Prostate gland (tissue), 2 donors: ENCODE measurements at regions not wholly inside any gene's neighbourhood (a gene's known extent, or its start where the extent isn't known, plus 50 kb on each side); places are given as distances from the start of the nearest gene placed in this dataset.

Source experiments
- DNase-seq: peaks from one replicate; pipeline ENCODE4 v3.0.0-alpha.2; 2019; ENCODE audit warnings: low spot score
- H3K27ac ChIP-seq, 2 donors: fragments of 200-600 bp; sonication (generic); 2 replicates each; pipeline ENCODE4 v1.5.1; 2017 to 2019
- H3K27me3 ChIP-seq: fragments of 200-600 bp; sonication (generic); replicated peaks from 2 replicates; pipeline ENCODE4 v1.5.1; 2019; ENCODE audit not compliant: insufficient read depth
- H3K36me3 ChIP-seq, 2 donors: fragments of 200-600 bp; sonication (generic); 1 replicate in 1 of 2; 2 replicates in 1 of 2; pipeline versions ENCODE4 v1.5.1 to v1.8.1; 2017 to 2019
- H3K4me1 ChIP-seq: fragments of 200-600 bp; sonication (generic); replicated peaks from 2 replicates; pipeline ENCODE4 v1.5.1; 2019
- H3K4me3 ChIP-seq, 2 donors: fragments of 200-600 bp; sonication (generic); 2 replicates each; pipeline ENCODE4 v1.5.1; 2017 to 2019
- H3K9me3 ChIP-seq: fragments of 200-600 bp; sonication (generic); 2 replicates; pipeline ENCODE4 v1.5.1; 2017
- POLR2A ChIP-seq: fragments of 450-650 bp; IDR thresholded peaks from one replicate; pipeline ENCODE4 v1.6.1; 2016; ENCODE audit warnings: antibody characterized with exemption, mild to moderate bottlenecking
- POLR2AphosphoS5 ChIP-seq: sonication (generic); formaldehyde crosslinking; IDR thresholded peaks from one replicate; pipeline ENCODE4 v1.6.1; 2017; ENCODE audit warnings: antibody characterized with exemption
- WGBS: methylation state at CpG from one replicate; pipeline ENCODE4 v1.1.5; 2018; 5-methylcytosine and 5-hydroxymethylcytosine counted together
- intact Hi-C: fragments of 100-400 bp; cut with DNase I; formaldehyde crosslinking; loops from one replicate; pipeline ENCODE4 v1.14.2; 2022
- TF ChIP-seq, protein P1 (sequence below), 4 experiments: fragments of 200-600 bp in 2 of 4; fragments of 450-650 bp in 2 of 4; sonication (generic) in 2 of 4; IDR thresholded peaks; 1 replicate in 3 of 4; 2 replicates in 1 of 4; pipeline ENCODE4 v1.5.1; 2016 to 2019; ENCODE audit warnings: antibody characterized with exemption in 4 of 4, mild to moderate bottlenecking in 2 of 4, moderate library complexity in 2 of 4

DNA sequence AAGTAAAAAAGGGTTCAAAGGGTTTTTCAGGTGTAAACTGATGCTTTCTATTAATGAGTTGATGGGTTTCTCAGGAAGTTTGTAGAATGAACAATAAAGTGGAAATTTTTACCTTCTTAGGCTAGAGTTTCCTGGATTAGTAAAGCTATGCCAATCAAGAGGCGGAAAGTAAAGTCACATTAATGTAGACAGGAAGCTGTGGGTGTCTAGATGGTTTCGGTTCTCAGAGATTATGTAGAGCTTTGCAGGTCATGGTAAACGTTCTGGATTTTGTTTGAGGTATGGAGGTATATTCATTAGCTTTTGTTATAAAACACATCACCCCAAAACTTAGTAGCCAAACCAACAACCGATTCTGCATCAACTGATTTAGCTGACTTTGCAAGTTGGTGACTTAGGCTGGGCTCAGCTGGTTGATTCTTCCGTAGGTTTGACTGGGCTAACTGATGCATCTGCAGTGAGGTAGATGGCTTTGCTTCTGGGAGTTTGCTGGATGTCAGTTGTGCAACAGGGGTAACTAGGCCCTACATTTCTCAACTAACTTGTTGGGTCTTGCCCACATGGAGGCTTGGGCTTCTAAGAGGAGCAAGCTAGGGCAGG lies 273.8 kb downstream of the MSX2 start:
- WGBS, result 89% methylated on average over 5 of the region's 5 CpGs
- no peak overlapping the region for H3K27ac ChIP-seq
- no peak overlapping the region for H3K4me3 ChIP-seq
- no peaks in the 10 kb centered on the region for H3K27me3 ChIP-seq
- H3K9me3 ChIP-seq, result no peaks in the 10 kb centered on the region
- no peaks in the 10 kb centered on the region for H3K36me3 ChIP-seq
- DNase-seq, result no peak
- intact Hi-C loops, result no loop called here
- TF ChIP-seq, protein P1, sequence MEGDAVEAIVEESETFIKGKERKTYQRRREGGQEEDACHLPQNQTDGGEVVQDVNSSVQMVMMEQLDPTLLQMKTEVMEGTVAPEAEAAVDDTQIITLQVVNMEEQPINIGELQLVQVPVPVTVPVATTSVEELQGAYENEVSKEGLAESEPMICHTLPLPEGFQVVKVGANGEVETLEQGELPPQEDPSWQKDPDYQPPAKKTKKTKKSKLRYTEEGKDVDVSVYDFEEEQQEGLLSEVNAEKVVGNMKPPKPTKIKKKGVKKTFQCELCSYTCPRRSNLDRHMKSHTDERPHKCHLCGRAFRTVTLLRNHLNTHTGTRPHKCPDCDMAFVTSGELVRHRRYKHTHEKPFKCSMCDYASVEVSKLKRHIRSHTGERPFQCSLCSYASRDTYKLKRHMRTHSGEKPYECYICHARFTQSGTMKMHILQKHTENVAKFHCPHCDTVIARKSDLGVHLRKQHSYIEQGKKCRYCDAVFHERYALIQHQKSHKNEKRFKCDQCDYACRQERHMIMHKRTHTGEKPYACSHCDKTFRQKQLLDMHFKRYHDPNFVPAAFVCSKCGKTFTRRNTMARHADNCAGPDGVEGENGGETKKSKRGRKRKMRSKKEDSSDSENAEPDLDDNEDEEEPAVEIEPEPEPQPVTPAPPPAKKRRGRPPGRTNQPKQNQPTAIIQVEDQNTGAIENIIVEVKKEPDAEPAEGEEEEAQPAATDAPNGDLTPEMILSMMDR (IDR thresholded peaks at IDR 0.05), result no peak
- TF ChIP-seq POLR2A (no peak), POLR2AphosphoS5 (no peak)
- no peaks in the 10 kb centered on the region for H3K4me1 ChIP-seq

DNA sequence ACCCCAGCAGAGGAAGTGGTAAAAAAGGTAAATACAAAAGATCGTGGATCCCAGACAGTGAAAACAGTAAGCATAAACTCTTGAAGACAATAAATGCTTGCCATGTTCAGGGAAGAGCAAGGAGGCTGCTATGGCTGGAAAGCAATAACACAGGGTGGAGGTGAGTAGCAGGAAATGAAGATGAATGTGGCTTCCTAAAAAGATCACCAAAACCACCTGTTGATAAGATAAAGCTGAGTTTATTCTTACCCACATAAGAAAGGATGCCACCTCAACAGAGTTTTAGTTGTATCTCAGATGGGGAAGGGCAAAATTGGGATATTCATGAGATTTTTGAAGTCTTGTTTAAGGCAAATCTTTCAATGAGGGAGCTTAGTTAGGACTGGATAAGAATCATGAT lies 273.3 kb downstream of the MSX2 start:
- H3K4me1 ChIP-seq, result no peaks in the 10 kb centered on the region
- no peaks in the 10 kb centered on the region for H3K36me3 ChIP-seq
- H3K4me3 ChIP-seq, result no peak overlapping the region
- H3K27ac ChIP-seq, result no peak overlapping the region
- WGBS, result 24% methylated on average over 1 of the region's 1 CpG
- TF ChIP-seq, protein P1 (IDR thresholded peaks at IDR 0.05), result no peak
- TF ChIP-seq POLR2AphosphoS5 (no peak), POLR2A (no peak)
- no peak for DNase-seq
- no peaks in the 10 kb centered on the region for H3K27me3 ChIP-seq
- no peaks in the 10 kb centered on the region for H3K9me3 ChIP-seq
- intact Hi-C loops, result no loop called here

DNA sequence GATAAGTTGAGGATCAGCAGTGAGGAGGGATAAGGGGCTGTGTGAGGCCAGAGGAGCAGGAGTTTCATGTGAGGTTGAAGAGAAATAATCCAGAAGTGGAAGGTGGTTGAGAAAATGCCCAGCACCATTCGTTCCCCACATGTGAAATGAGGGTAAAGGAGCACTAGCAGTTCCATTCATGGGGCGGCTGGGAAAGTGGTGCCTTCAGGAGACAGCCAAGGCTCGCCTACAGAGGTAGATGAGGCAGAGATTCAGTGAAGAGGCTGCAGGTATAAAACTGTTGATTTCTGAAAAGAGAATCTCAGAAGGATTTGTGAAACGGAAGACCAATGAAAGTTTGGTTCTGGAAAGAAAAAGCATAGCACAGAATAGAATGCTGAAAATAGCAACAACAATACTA lies 272.6 kb downstream of the MSX2 start:
- TF ChIP-seq, protein P1 (IDR thresholded peaks at IDR 0.05), result no peak
- DNase-seq, result no peak
- H3K27me3 ChIP-seq, result no peaks in the 10 kb centered on the region
- H3K9me3 ChIP-seq, result no peaks in the 10 kb centered on the region
- no peak overlapping the region for H3K27ac ChIP-seq
- intact Hi-C loops, result no loop called here
- no peaks in the 10 kb centered on the region for H3K4me1 ChIP-seq
- 88% methylated on average over 4 of the region's 4 CpGs for WGBS
- no peak overlapping the region for H3K4me3 ChIP-seq
- no peaks in the 10 kb centered on the region for H3K36me3 ChIP-seq

DNA sequence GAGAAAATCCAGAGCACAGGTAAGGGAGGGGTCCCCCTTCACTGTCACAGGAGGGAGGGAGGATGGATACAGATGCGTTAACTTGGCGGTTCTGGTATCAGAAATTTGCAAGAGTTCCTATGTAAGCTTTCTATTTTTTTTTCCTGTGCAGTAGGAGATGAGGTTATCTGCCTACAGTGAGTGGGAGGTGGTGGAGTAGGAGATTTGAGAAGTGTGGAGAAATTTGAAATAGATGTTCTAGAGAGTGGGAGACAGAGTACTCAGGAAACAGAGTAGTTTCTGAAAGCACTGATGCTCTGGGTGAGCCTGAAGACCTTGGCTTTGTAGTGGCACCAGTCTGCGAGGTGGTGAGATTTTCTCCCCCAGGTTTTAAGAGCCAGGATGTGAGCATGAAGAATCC lies 271.4 kb downstream of the MSX2 start:
- WGBS, result 89% methylated on average over 3 of the region's 3 CpGs

DNA sequence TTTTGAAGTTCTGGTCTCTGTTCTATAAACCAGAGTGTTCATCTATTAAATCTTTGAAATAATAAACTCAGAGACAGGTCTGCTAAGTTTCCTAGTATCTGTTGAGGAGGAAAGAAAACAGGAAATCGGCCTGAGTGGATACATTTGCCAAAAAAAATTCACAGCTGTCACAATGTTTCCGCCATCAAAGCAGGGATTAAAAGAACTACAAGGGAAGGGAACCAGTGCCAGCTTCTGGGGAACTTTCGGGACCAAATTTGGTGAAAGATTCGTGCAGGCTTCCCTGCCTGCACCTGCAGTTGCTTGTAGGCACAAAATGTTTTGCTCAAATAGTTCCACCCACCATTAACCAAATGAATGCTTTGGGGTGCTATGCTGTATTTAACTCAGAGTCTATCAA lies 267.5 kb downstream of the MSX2 start:
- intact Hi-C loops, result no loop called here
- no peaks in the 10 kb centered on the region for H3K27me3 ChIP-seq
- no peak overlapping the region for H3K27ac ChIP-seq
- DNase-seq, result no peak
- TF ChIP-seq POLR2A (no peak), POLR2AphosphoS5 (peak; percentile 30)
- no peaks in the 10 kb centered on the region for H3K9me3 ChIP-seq
- H3K36me3 ChIP-seq, result no peaks in the 10 kb centered on the region
- H3K4me1 ChIP-seq, result no peaks in the 10 kb centered on the region
- 14% methylated on average over 4 of the region's 4 CpGs for WGBS
- H3K4me3 ChIP-seq, result no peak overlapping the region

More for the DNA sequence above, 271.4 kb downstream of the MSX2 start:
- TF ChIP-seq POLR2A (no peak), POLR2AphosphoS5 (no peak)
- TF ChIP-seq, protein P1 (IDR thresholded peaks at IDR 0.05), result no peak
- Histone ChIP-seq H3K4me3 (no peak overlapping the region), H3K27me3 (no peaks in the 10 kb centered on the region), H3K36me3 (no peaks in the 10 kb centered on the region), H3K27ac (no peak overlapping the region), H3K4me1 (no peaks in the 10 kb centered on the region), H3K9me3 (no peaks in the 10 kb centered on the region)
- intact Hi-C loops, result no loop called here
- DNase-seq, result no peak
